ENCODE measurements at regions not wholly inside any gene's neighbourhood (a gene's known extent, or its start where the extent isn't known, plus 50 kb on each side); places are given as distances from the start of the nearest gene placed in this dataset.
"Not testable (repeated sequence)": the region's sequence is repeated elsewhere in the genome, so short reads cannot be mapped to it uniquely, and the experiment has no call there.

DNA sequence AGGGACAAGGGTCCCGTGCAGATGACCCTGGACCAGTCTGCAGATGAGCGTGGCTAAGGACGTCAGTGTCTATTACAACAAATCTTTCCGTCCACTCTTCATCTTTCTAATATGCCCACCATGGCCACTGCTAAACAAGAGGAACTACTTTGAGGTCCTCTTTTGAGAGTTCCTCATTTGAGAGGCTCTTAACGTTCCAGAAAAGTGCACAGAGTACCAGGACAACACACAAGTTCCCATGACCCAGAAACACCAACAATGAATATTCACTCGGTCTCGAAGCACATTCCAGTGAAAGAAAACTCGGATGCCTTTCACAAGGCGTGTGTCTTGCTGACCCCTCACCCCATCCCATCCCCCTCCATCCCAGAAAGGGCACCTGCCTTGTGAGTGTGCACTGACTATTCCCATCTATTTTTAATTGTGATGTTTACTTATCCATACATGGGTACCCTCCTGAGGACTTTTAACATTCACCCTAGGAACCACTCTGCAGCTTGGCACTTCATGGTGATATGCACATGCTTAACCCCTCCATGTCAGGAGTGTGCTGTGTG is 157.0 kb downstream of the SHANK2 start:
- no peak for DNase-seq (ENCODE audit: low read depth)
- no peak overlapping the region for H3K4me3 ChIP-seq (ENCODE audit: low read depth, low read length)
- in situ Hi-C loops (cut with HindIII; ENCODE audit: low sequenced_read_pairs) = no loop called here
- TF ChIP-seq, protein P1, sequence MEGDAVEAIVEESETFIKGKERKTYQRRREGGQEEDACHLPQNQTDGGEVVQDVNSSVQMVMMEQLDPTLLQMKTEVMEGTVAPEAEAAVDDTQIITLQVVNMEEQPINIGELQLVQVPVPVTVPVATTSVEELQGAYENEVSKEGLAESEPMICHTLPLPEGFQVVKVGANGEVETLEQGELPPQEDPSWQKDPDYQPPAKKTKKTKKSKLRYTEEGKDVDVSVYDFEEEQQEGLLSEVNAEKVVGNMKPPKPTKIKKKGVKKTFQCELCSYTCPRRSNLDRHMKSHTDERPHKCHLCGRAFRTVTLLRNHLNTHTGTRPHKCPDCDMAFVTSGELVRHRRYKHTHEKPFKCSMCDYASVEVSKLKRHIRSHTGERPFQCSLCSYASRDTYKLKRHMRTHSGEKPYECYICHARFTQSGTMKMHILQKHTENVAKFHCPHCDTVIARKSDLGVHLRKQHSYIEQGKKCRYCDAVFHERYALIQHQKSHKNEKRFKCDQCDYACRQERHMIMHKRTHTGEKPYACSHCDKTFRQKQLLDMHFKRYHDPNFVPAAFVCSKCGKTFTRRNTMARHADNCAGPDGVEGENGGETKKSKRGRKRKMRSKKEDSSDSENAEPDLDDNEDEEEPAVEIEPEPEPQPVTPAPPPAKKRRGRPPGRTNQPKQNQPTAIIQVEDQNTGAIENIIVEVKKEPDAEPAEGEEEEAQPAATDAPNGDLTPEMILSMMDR (IDR thresholded peaks at IDR 0.05; ENCODE audit: low read depth, low read length, missing control alignments) = no peak

DNA sequence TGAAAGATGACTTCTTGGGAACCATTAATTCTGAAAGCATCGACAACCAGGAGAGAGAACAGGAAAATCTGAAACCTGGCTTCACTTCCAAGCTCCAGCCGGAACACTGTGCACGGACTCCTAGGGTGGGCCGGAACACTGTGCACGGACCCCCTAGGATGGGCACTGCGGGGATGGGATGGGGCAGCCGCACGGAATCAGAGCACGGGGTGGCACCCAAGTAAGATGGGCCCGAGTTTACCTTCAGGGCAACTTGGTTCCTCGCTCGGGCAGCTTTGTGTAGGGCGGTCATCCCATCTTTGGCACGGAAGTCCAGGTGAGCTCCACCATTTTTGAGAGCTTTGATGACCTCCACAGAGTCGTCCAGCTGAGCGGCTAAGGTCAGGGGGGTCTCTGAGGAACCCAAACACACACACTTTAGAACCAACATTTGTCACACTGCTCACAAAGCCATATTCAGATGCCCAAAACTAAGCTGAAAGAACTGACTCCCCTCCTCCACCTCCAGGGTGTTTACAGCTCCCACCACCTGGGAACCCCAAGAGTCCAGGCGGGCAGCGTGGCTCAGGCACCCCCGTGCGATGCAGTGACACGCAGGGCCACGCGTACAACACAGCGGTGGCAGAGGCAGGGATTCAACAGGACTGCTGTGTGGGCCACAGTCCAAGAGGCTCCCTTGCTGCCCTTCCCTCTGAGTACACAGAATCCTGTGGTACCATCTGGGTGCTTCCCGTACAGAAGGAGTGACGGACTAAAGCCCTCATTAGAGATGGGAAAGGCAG is 157.9 kb downstream of the SHANK2 start:
- TF ChIP-seq, protein P1 (IDR thresholded peaks at IDR 0.05; ENCODE audit: low read depth, low read length, missing control alignments) = no peak
- H3K4me3 ChIP-seq (ENCODE audit: low read depth, low read length) = no peak overlapping the region
- no peak for DNase-seq (ENCODE audit: low read depth)
- in situ Hi-C loops (cut with HindIII; ENCODE audit: low sequenced_read_pairs) = no loop called here

DNA sequence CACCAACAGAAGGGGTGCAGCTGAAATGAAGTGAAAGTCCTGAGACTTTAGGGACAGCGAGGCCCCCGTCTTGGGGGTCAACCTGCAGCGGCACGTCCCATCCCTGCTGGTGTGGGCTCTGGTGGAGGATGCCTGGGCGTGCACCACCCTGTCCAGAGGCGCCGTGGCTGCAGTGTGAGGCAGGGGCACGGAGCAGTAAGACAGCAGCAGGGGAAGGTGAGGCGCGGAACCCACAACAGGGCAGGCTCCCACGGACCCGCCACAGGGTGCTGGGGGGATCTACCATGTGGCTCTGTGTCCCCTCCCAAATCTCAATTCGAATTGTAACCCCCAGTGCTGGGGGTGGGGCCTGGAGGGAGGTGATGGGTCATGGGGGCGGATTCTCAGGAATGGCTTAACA is 158.6 kb downstream of the SHANK2 start:
- in situ Hi-C loops (cut with HindIII; ENCODE audit: low sequenced_read_pairs) = no loop called here
- TF ChIP-seq, protein P1 (IDR thresholded peaks at IDR 0.05; ENCODE audit: low read depth, low read length, missing control alignments) = no peak
- no peak for DNase-seq (ENCODE audit: low read depth)

DNA sequence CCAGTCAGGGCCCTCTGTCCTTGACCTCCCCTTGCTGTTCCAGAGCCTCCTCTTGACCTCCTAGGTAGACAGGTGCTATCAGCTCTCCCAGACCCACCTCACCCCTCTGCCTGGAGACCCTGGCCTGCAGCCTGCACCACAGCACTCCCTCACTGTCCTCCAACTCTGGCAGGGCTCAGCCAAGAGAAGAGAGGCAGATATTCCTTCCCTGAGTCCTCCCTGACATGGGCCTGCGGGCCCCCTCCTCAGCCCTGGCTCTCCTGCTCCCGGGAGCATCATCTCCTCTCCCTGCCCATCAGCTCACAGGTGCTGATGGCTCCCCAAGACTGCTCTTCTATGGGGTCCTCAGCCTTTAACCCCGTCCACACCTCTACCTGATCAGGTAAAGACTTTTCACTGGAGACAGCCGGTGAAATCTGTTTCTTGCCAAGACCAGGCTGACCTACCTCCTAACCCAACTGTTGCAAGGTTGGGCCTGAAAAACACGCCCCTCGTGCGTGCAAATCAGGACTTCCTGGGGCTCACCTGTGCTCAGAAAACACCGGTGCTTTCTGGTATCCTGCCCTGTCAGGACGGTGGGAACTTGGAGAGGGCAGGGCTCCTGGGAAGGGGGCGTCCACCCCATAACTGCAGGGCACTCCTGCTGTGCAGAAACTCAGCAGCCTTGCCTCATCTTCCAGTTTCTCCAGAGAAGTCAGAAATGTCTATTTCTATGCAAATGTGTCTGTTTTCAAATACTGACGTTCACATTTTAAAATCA is 160.7 kb downstream of the SHANK2 start:
- in situ Hi-C loops (cut with HindIII; ENCODE audit: low sequenced_read_pairs) = no loop called here
- H3K4me3 ChIP-seq (ENCODE audit: low read depth, low read length) = no peak overlapping the region
- TF ChIP-seq, protein P1 (IDR thresholded peaks at IDR 0.05; ENCODE audit: low read depth, low read length, missing control alignments) = no peak
- no peak for DNase-seq (ENCODE audit: low read depth)

More for the DNA sequence above, 158.6 kb downstream of the SHANK2 start:
- H3K4me3 ChIP-seq (ENCODE audit: low read depth, low read length) = no peak overlapping the region

DNA sequence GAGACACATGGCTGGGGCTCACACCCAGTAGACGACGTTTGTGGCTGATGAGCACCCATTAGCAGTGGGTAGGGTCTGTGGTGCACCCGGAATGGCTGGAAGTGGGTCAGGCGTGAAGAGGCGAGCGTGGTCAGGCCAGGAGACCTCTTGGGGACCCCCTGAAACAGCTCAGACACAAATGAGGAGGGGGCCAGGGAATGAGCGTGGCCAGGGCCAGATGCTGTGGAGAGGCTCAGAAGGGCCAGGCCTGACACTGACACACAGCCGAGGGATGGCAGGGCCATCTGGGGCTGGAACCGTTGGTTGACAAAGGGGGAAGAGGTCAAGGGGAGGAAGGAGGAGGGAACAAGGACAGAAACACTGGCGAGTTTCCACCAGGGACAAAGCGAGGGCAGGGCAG is 162.8 kb downstream of the SHANK2 start:
- in situ Hi-C loops (cut with HindIII; ENCODE audit: low sequenced_read_pairs) = no loop called here
- no peak for DNase-seq (ENCODE audit: low read depth)
- H3K4me3 ChIP-seq (ENCODE audit: low read depth, low read length) = no peak overlapping the region
- TF ChIP-seq, protein P1 (IDR thresholded peaks at IDR 0.05; ENCODE audit: low read depth, low read length, missing control alignments) = no peak

DNA sequence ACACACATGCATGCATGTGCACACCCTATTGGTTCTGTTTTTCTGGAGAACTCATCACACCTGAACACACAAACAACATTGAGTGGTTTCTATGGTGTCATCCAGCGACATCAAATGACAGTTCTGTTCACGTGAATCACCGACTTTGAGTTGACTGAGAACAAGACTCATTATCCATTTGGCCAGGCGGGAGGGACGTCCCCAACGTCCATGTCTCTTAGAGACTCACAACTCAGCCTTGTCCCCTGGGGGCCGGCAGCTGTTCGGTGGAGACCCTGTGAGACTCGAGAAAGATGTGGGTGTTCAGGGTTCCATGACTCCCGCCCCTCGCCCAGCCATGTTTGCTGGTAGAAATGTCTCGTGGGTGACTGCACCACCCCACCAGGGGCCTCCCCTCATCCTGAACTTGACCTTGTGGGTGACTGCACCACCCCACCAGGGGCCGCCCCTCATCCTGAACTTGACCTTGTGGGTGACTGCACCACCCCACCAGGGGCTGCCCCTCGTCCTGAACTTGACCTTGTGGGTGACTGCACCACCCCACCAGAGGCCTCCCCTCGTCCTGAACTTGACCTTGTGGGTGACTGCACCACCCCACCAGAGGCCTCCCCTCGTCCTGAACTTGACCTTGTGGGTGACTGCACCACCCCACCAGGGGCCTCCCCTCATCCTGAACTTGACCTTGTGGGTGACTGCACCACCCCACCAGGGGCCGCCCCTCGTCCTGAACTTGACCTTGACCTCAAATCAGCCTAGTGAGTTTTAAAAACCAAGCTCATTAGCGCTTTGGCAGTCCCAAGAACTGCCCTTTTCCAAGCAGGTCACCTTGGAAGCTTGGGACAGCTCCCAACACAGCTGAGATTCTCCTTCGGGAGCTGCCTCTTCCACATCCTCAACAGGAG is 163.8 kb downstream of the SHANK2 start:
- H3K4me3 ChIP-seq (ENCODE audit: low read depth, low read length); in situ Hi-C loops (cut with HindIII; ENCODE audit: low sequenced_read_pairs); DNase-seq (ENCODE audit: low read depth): not testable (repeated sequence)
